ENCODE measurements at regions not wholly inside any gene's neighbourhood (a gene's known extent, or its start where the extent isn't known, plus 50 kb on each side); places are given as distances from the start of the nearest gene placed in this dataset.

DNA sequence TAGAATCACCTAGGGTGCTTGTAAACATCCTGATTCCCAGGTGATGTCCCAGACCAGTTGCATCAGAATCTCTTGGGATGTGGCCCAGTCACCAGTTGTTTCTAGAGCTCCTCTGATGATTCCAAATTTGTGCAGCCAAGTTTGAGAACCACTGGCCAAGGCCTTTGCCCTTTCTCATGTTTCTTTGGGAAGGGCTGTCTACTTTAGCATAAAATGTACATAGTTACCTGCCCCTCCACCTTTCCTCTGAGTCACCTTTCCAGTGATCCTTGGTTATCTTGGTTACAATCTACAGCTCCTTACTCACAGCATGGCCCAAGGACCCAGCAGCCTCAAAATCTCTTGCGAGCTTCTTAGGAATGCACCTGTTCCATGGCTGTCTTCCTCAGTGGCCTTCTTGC lies 206.2 kb upstream of the ADRA1D start:
- TF ChIP-seq FOS (IDR thresholded peaks at IDR 0.05; ENCODE audit: borderline replicate concordance, extremely low read depth, insufficient read length) (no peak), EZH2 (IDR thresholded peaks at IDR 0.05; ENCODE audit: borderline replicate concordance, control insufficient read depth, low read depth, low read length) (no peak), POLR2AphosphoS5 (IDR thresholded peaks at IDR 0.05; ENCODE audit: low read length) (no peak), RAD21 (IDR thresholded peaks at IDR 0.05; ENCODE audit: insufficient read depth, low read depth, low read length) (no peak), MTA3 (IDR thresholded peaks at IDR 0.05; ENCODE audit: borderline replicate concordance, low read length) (no peak), BRCA1 (IDR thresholded peaks at IDR 0.05; ENCODE audit: low read depth, low read length) (no peak)
- TF ChIP-seq, protein P1, sequence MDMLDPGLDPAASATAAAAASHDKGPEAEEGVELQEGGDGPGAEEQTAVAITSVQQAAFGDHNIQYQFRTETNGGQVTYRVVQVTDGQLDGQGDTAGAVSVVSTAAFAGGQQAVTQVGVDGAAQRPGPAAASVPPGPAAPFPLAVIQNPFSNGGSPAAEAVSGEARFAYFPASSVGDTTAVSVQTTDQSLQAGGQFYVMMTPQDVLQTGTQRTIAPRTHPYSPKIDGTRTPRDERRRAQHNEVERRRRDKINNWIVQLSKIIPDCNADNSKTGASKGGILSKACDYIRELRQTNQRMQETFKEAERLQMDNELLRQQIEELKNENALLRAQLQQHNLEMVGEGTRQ (IDR thresholded peaks at IDR 0.05; ENCODE audit: borderline replicate concordance, low read depth, low read length): no peak
- TF ChIP-seq, protein P2, sequence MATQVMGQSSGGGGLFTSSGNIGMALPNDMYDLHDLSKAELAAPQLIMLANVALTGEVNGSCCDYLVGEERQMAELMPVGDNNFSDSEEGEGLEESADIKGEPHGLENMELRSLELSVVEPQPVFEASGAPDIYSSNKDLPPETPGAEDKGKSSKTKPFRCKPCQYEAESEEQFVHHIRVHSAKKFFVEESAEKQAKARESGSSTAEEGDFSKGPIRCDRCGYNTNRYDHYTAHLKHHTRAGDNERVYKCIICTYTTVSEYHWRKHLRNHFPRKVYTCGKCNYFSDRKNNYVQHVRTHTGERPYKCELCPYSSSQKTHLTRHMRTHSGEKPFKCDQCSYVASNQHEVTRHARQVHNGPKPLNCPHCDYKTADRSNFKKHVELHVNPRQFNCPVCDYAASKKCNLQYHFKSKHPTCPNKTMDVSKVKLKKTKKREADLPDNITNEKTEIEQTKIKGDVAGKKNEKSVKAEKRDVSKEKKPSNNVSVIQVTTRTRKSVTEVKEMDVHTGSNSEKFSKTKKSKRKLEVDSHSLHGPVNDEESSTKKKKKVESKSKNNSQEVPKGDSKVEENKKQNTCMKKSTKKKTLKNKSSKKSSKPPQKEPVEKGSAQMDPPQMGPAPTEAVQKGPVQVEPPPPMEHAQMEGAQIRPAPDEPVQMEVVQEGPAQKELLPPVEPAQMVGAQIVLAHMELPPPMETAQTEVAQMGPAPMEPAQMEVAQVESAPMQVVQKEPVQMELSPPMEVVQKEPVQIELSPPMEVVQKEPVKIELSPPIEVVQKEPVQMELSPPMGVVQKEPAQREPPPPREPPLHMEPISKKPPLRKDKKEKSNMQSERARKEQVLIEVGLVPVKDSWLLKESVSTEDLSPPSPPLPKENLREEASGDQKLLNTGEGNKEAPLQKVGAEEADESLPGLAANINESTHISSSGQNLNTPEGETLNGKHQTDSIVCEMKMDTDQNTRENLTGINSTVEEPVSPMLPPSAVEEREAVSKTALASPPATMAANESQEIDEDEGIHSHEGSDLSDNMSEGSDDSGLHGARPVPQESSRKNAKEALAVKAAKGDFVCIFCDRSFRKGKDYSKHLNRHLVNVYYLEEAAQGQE (IDR thresholded peaks at IDR 0.05; ENCODE audit: low read depth, low read length): no peak
- TF ChIP-seq, protein P3, sequence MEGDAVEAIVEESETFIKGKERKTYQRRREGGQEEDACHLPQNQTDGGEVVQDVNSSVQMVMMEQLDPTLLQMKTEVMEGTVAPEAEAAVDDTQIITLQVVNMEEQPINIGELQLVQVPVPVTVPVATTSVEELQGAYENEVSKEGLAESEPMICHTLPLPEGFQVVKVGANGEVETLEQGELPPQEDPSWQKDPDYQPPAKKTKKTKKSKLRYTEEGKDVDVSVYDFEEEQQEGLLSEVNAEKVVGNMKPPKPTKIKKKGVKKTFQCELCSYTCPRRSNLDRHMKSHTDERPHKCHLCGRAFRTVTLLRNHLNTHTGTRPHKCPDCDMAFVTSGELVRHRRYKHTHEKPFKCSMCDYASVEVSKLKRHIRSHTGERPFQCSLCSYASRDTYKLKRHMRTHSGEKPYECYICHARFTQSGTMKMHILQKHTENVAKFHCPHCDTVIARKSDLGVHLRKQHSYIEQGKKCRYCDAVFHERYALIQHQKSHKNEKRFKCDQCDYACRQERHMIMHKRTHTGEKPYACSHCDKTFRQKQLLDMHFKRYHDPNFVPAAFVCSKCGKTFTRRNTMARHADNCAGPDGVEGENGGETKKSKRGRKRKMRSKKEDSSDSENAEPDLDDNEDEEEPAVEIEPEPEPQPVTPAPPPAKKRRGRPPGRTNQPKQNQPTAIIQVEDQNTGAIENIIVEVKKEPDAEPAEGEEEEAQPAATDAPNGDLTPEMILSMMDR (IDR thresholded peaks at IDR 0.05 in 2 of 3, conservative IDR thresholded peaks at IDR 0.05 in 1 of 3; ENCODE audit: control insufficient read depth in 2 of 3, extremely low read depth in 1 of 3, insufficient read depth in 1 of 3, low read depth in 3 of 3, low read length in 3 of 3): no peak

Measured in GM12878 (cell line).